ENCODE measurements at regions not wholly inside any gene's neighbourhood (a gene's known extent, or its start where the extent isn't known, plus 50 kb on each side); places are given as distances from the start of the nearest gene placed in this dataset.

GRCh38 chr6:25014791-25015560, 79.2 kb upstream of the RIPOR2 start:
- no peak overlapping the region for H3T11ph ChIP-seq (ENCODE audit: low read length)
- no peaks in the 10 kb centered on the region for H3K23me2 ChIP-seq (ENCODE audit: insufficient read length, low read depth, low read length, poor library complexity, severe bottlenecking)
- Mint-ChIP-seq H3K27ac (0 out of 7 replicates have a peak overlapping the region, but pooled peaks of 1 of the 3 experiments have one; percentile 0), H3K4me1 (peaks cover 18 to 26% of the 10 kb centered on the region in 2 experiments), H3K36me3 (ENCODE audit: insufficient read depth in 1 of 3, low read depth in 3 of 3) (no peaks in the 10 kb centered on the region), H3K4me3 (no peak overlapping the region), H3K27me3 (ENCODE audit: low read depth) (no peaks in the 10 kb centered on the region), H3K9me3 (no peaks in the 10 kb centered on the region; a peak in 1 of 5 replicates)
- H4K5ac ChIP-seq (ENCODE audit: insufficient read length, low read depth, low read length), result no peak overlapping the region
- no peak overlapping the region for H2AFZ ChIP-seq (ENCODE audit: low read length)
- no peak overlapping the region for H3K56ac ChIP-seq (ENCODE audit: insufficient read length, low read depth, low read length)
- H2BK15ac ChIP-seq (ENCODE audit: low read depth, low read length), result no peak overlapping the region
- H3K79me2 ChIP-seq (ENCODE audit: insufficient read depth, low read length), result no peaks in the 10 kb centered on the region
- H3K9ac ChIP-seq (ENCODE audit: extremely low read depth, insufficient read length, low read length), result no peak overlapping the region
- no peak overlapping the region for H3K23ac ChIP-seq (ENCODE audit: insufficient read length, low read depth, low read length)
- no peak overlapping the region for H4K8ac ChIP-seq (replicated peaks; ENCODE audit: insufficient read length, low read depth, low read length)
- no peak overlapping the region for H2BK5ac ChIP-seq (ENCODE audit: insufficient read length, low read length)
- H3K4me1 ChIP-seq (ENCODE audit: insufficient read depth, low read length), result no peaks in the 10 kb centered on the region; the same call in 1 of the 2 replicates
- H3K79me1 ChIP-seq (ENCODE audit: insufficient read depth, low read depth, low read length, poor library complexity, severe bottlenecking), result no peaks in the 10 kb centered on the region
- no peak overlapping the region for H3K27ac ChIP-seq (ENCODE audit: insufficient read length, low read depth, low read length)
- no peaks in the 10 kb centered on the region for H4K20me1 ChIP-seq (ENCODE audit: control insufficient read depth, insufficient read depth, insufficient read length)
- no peak overlapping the region for H3K18ac ChIP-seq (ENCODE audit: insufficient read length, low read depth, low read length)
- no peak overlapping the region for H2BK12ac ChIP-seq (ENCODE audit: insufficient read length, low read depth, low read length)
- H3K9me3 ChIP-seq (ENCODE audit: control insufficient read depth, low read depth, low read length), result no peaks in the 10 kb centered on the region
- WGBS (ENCODE audit: extremely low coverage, insufficient read length, low lambda C conversion rate), result no CpG with 5 or more reads among the region's 11 CpGs
- no peaks in the 10 kb centered on the region for H3K27me3 ChIP-seq (ENCODE audit: insufficient read depth, low read length)
- DNase-seq, result no peak
- TF ChIP-seq, protein P1, sequence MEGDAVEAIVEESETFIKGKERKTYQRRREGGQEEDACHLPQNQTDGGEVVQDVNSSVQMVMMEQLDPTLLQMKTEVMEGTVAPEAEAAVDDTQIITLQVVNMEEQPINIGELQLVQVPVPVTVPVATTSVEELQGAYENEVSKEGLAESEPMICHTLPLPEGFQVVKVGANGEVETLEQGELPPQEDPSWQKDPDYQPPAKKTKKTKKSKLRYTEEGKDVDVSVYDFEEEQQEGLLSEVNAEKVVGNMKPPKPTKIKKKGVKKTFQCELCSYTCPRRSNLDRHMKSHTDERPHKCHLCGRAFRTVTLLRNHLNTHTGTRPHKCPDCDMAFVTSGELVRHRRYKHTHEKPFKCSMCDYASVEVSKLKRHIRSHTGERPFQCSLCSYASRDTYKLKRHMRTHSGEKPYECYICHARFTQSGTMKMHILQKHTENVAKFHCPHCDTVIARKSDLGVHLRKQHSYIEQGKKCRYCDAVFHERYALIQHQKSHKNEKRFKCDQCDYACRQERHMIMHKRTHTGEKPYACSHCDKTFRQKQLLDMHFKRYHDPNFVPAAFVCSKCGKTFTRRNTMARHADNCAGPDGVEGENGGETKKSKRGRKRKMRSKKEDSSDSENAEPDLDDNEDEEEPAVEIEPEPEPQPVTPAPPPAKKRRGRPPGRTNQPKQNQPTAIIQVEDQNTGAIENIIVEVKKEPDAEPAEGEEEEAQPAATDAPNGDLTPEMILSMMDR (conservative IDR thresholded peaks at IDR 0.05), result no peak
- no peak overlapping the region for H2BK120ac ChIP-seq (ENCODE audit: low read depth, low read length, poor library complexity, severe bottlenecking)
- no peak overlapping the region for H2AK5ac ChIP-seq (ENCODE audit: insufficient read length, low read length)
- no peak overlapping the region for H2BK20ac ChIP-seq (ENCODE audit: low read depth, low read length, poor library complexity, severe bottlenecking)
- no peak overlapping the region for H3K4ac ChIP-seq (ENCODE audit: low read depth, low read length)
- no peak overlapping the region for H4K91ac ChIP-seq (ENCODE audit: insufficient read length, low read depth, low read length)
- no peak overlapping the region for H3K4me2 ChIP-seq (ENCODE audit: insufficient read depth, insufficient read length, low read length)
- no peak overlapping the region for H3K14ac ChIP-seq (ENCODE audit: insufficient read depth, low read length)

Measured in H9 (cell line).